ENCODE measurements at regions not wholly inside any gene's neighbourhood (a gene's known extent, or its start where the extent isn't known, plus 50 kb on each side); places are given as distances from the start of the nearest gene placed in this dataset.
"Not testable (repeated sequence)": the region's sequence is repeated elsewhere in the genome, so short reads cannot be mapped to it uniquely, and the experiment has no call there.

DNA sequence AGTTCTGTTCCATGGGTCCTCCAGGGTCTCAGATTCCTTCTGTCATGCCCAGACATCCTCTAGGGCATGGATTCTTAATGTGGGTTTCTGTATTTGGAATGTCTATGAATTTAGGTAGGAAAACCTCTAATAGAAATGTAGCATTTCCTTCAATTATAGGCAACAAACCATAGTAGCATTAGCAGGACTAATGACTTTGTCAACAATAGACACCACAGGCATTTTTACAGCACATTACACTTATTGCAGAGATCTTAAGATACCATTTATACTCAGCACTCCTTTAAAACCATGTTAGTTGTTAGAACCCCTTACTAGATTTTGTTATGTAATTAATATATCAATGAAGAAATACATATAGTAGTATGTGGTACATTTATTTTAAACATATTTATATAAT is 77.8 kb upstream of the TBC1D5 start:
- Histone ChIP-seq H3K27ac (replicated peaks) (no peak overlapping the region), H3K4me3 (no peak overlapping the region), H3K4me1 (no peaks in the 10 kb centered on the region), H3K9me3 (replicated peaks) (no peaks in the 10 kb centered on the region), H3K27me3 (ENCODE audit: low read depth) (no peaks in the 10 kb centered on the region), H3K36me3 (no peaks in the 10 kb centered on the region)
- DNase-seq, result no peak
- intact Hi-C loops (cut with micrococcal nuclease), result no loop called here
- TF ChIP-seq, protein P1, sequence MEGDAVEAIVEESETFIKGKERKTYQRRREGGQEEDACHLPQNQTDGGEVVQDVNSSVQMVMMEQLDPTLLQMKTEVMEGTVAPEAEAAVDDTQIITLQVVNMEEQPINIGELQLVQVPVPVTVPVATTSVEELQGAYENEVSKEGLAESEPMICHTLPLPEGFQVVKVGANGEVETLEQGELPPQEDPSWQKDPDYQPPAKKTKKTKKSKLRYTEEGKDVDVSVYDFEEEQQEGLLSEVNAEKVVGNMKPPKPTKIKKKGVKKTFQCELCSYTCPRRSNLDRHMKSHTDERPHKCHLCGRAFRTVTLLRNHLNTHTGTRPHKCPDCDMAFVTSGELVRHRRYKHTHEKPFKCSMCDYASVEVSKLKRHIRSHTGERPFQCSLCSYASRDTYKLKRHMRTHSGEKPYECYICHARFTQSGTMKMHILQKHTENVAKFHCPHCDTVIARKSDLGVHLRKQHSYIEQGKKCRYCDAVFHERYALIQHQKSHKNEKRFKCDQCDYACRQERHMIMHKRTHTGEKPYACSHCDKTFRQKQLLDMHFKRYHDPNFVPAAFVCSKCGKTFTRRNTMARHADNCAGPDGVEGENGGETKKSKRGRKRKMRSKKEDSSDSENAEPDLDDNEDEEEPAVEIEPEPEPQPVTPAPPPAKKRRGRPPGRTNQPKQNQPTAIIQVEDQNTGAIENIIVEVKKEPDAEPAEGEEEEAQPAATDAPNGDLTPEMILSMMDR (IDR thresholded peaks at IDR 0.05; ENCODE audit: borderline replicate concordance), result no peak

DNA sequence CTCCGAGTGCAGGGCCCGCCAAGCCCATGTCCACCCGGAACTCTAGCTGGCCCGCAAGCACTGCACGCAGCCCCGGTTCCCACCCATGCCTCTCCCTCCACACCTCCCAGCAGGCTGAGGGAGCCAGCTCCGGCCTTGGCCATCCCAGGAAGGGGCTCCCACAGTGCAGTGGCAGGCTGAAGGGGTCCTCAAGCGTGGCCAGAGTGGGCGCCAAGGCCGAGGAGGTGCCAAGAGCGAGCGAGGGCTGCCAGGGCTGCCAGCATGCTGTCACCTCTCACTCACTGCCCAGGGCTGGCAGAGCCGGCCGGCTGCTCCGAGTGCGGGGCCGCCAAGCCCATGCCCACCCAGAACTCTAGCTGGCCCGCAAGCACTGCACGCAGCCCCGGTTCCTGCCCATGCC is 75.5 kb upstream of the TBC1D5 start:
- H3K27me3 ChIP-seq (ENCODE audit: low read depth); DNase-seq; H3K36me3 ChIP-seq; intact Hi-C loops (cut with micrococcal nuclease); H3K4me1 ChIP-seq; H3K9me3 ChIP-seq (replicated peaks); H3K4me3 ChIP-seq; H3K27ac ChIP-seq (replicated peaks): not testable (repeated sequence)

DNA sequence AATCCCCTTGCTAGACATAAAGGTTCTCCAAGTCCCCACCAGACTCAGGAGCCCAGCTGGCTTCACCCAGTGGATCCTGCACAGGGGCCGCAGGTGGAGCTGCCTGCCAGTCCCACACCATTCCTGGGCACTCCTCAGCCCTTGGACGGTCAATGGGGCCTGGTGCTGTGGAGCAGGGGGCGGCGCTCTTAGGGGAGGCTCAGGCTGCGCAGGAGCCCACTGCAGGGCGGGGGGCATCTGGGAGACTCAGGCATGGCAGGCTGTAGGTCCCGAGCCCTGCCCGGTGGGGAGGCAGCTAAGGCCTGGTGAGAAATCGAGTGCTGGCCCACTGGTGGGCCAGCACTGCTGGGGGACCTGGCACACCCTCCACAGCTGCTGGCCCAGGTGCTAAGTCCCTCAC is 75.1 kb upstream of the TBC1D5 start:
- Histone ChIP-seq H3K9me3 (replicated peaks) (no peaks in the 10 kb centered on the region), H3K4me3 (no peak overlapping the region), H3K27me3 (ENCODE audit: low read depth) (no peaks in the 10 kb centered on the region), H3K36me3 (no peaks in the 10 kb centered on the region), H3K27ac (replicated peaks) (no peak overlapping the region), H3K4me1 (no peaks in the 10 kb centered on the region)
- no peak for DNase-seq
- TF ChIP-seq, protein P1 (IDR thresholded peaks at IDR 0.05; ENCODE audit: borderline replicate concordance), result no peak
- intact Hi-C loops (cut with micrococcal nuclease), result no loop called here

DNA sequence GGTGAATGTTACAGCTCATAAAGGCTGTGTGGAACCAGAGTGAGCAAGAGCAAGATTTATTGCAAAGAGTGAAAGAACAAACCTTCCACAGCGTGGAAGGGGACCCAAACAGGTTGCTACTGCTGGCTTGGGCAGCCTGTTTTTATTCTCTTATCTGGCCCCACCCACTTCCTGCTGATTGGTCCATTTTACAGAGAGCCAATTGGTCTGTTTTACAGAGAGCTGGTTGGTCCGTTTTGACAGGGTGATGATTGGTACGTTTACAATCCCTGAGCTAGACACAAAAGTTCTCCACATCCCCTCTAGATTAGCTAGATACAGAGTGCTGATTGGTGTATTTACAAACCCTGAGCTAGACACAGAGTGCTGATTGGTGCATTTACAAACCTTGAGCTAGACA is 74.4 kb upstream of the TBC1D5 start:
- DNase-seq; H3K27ac ChIP-seq (replicated peaks); H3K9me3 ChIP-seq (replicated peaks); intact Hi-C loops (cut with micrococcal nuclease); H3K27me3 ChIP-seq (ENCODE audit: low read depth); H3K36me3 ChIP-seq; H3K4me1 ChIP-seq; H3K4me3 ChIP-seq: not testable (repeated sequence)

DNA sequence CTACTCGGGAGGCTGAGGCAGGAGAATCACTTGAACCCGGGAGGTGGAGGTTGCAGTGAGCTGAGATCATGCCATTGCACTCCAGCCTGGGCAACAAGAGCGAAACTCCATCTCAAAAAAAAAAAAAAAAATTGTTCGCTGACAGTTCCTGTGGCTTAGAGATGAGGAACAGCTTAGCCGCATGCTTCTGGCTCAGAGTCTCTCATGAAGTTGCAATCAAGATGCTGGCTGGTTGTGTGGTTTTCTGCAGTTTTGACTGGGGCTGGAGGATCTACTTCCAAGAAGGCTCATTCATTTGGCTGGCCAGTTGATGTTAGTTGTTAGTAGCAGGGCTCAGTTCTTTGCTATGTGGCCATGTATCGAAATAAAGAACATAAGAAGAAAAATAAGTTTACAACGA is 69.9 kb upstream of the TBC1D5 start:
- H3K27me3 ChIP-seq (ENCODE audit: low read depth); H3K36me3 ChIP-seq; DNase-seq; H3K9me3 ChIP-seq (replicated peaks); H3K4me3 ChIP-seq; H3K27ac ChIP-seq (replicated peaks); intact Hi-C loops (cut with micrococcal nuclease): not testable (repeated sequence)
- H3K4me1 ChIP-seq, result peaks cover 13% of the 10 kb centered on the region

DNA sequence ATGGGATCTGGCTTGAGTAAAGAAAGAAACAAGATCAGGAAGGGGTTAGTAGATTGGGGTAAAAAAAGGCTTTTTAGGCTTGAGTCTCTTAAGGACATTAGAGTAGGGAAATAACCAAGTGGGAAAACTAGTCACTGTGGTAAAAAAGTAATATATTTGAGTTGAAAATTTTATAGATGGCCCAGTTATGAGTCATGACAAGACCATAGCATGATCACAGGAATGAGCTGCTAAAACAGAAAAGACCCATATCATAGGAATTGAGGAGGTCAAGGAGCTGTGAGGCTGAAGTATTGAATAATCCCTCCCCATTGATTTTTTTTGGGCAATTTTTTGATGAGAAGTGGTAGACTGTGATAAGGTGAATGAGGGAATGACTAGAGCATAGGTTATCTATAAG is 69.2 kb upstream of the TBC1D5 start:
- intact Hi-C loops (cut with micrococcal nuclease), result no loop called here
- Histone ChIP-seq H3K9me3 (replicated peaks) (no peaks in the 10 kb centered on the region), H3K4me3 (no peak overlapping the region), H3K27ac (replicated peaks) (no peak overlapping the region), H3K27me3 (ENCODE audit: low read depth) (no peaks in the 10 kb centered on the region), H3K36me3 (no peaks in the 10 kb centered on the region), H3K4me1 (peaks cover 13% of the 10 kb centered on the region)
- TF ChIP-seq, protein P1 (IDR thresholded peaks at IDR 0.05; ENCODE audit: borderline replicate concordance), result no peak
- DNase-seq, result no peak

DNA sequence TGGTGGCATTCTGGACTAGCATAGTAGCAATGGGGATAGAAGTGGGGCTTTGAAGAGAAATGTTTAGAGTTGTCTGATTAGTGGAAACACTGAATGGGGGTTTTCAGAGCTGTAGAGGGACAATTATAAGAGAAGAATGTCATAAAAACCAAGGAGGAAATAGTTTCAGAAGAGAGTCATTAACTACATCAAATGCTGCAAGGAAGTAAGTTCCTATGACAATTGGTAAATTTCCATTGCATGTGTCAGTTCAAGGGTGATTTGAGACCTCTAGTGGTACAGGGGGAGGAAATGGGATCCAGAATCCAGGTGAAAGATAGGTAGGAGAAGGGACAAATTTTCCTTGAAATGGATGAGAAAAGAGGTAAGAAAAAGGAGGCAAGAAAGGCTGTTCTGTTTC is 68.3 kb upstream of the TBC1D5 start:
- no peak overlapping the region for H3K27ac ChIP-seq (replicated peaks)
- H3K9me3 ChIP-seq (replicated peaks), result no peaks in the 10 kb centered on the region
- TF ChIP-seq, protein P1 (IDR thresholded peaks at IDR 0.05; ENCODE audit: borderline replicate concordance), result peak; percentile 32
- no peak overlapping the region for H3K4me3 ChIP-seq
- intact Hi-C loops (cut with micrococcal nuclease), result no loop called here
- H3K4me1 ChIP-seq, result peaks cover 13% of the 10 kb centered on the region
- DNase-seq, result no peak
- H3K27me3 ChIP-seq (ENCODE audit: low read depth), result no peaks in the 10 kb centered on the region
- H3K36me3 ChIP-seq, result no peaks in the 10 kb centered on the region
